ENCODE measurements at regions not wholly inside any gene's neighbourhood (a gene's known extent, or its start where the extent isn't known, plus 50 kb on each side); places are given as distances from the start of the nearest gene placed in this dataset.

DNA sequence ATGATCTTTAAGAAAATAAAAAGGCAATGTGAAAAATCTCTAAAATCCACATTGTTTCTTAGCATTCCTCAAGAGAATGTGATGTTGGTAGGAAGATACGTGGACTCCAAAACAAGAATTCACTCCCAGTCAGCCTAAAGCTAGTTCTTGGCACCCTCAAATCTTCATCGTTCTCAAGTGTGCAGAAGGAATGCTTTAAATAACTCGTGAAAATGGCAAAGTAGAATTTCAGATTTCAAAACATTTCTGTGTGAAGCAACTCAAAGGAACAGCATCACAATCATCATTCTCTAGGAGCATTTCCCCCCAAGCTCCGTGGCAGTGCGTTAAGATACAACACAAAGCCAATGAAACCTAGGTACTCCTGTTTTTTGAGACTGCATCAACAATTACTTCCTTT is 185.1 kb upstream of the DMAC1 start:
- no peaks in the 10 kb centered on the region for H3K36me3 ChIP-seq (ENCODE audit: control insufficient read depth in 4 of 4, insufficient read depth in 4 of 4, low read length in 4 of 4)
- no peak overlapping the region for H3K4me3 ChIP-seq
- ATAC-seq (ENCODE audit: insufficient read depth, low FRiP score) = no peak
- no peak overlapping the region for H3K9ac ChIP-seq (ENCODE audit: insufficient read depth in 1 of 2, low read length in 2 of 2)
- H3K9me3 ChIP-seq (ENCODE audit: control insufficient read depth in 4 of 4, insufficient read depth in 3 of 4, low read length in 3 of 4) = no peaks in the 10 kb centered on the region
- peaks cover 0 to 6% (median 0%) of the 10 kb centered on the region in 5 donors for H3K4me1 ChIP-seq (ENCODE audit: control insufficient read depth in 5 of 5, insufficient read depth in 5 of 5, low read length in 5 of 5)
- TF ChIP-seq, protein P1, sequence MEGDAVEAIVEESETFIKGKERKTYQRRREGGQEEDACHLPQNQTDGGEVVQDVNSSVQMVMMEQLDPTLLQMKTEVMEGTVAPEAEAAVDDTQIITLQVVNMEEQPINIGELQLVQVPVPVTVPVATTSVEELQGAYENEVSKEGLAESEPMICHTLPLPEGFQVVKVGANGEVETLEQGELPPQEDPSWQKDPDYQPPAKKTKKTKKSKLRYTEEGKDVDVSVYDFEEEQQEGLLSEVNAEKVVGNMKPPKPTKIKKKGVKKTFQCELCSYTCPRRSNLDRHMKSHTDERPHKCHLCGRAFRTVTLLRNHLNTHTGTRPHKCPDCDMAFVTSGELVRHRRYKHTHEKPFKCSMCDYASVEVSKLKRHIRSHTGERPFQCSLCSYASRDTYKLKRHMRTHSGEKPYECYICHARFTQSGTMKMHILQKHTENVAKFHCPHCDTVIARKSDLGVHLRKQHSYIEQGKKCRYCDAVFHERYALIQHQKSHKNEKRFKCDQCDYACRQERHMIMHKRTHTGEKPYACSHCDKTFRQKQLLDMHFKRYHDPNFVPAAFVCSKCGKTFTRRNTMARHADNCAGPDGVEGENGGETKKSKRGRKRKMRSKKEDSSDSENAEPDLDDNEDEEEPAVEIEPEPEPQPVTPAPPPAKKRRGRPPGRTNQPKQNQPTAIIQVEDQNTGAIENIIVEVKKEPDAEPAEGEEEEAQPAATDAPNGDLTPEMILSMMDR (IDR thresholded peaks at IDR 0.05; ENCODE audit: control extremely low read depth, extremely low read depth) = no peak
- WGBS, 2 donors = 59 to 62% methylated on average over 5 of the region's 5 CpGs
- DNase-seq = no peak
- H3K27ac ChIP-seq (ENCODE audit: low read depth in 1 of 2, low read length in 1 of 2) = no peak overlapping the region
- peaks cover 0 to 4% (median 0%) of the 10 kb centered on the region in 3 donors for H3K27me3 ChIP-seq (ENCODE audit: control insufficient read depth in 3 of 3, insufficient read depth in 3 of 3, low read length in 2 of 3)

DNA sequence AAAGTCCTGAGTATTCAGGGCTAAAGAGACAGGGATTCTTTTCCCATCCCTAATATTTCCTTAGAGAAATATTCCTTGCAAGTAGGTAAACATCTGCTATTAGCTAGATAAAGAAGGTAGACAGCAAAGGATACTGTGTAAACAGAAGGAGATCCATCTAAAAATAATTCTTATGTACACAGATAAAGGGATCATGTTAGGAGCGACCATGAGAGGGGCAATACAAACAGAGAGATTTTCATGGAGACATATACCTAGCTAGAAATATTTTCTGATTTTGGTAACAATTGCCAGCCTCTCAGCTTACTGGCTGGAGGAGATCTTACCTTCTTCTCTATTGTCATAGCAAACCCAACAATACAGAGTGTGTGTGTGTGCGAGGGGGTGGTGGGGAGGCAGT is 184.6 kb upstream of the DMAC1 start:
- no peak overlapping the region for H3K27ac ChIP-seq (ENCODE audit: low read depth in 1 of 2, low read length in 1 of 2)
- no peak overlapping the region for H3K9ac ChIP-seq (ENCODE audit: insufficient read depth in 1 of 2, low read length in 2 of 2)
- H3K27me3 ChIP-seq (ENCODE audit: control insufficient read depth in 3 of 3, insufficient read depth in 3 of 3, low read length in 2 of 3) = peaks cover 0 to 4% (median 0%) of the 10 kb centered on the region in 3 donors
- no peak overlapping the region for H3K4me3 ChIP-seq
- H3K4me1 ChIP-seq (ENCODE audit: control insufficient read depth in 5 of 5, insufficient read depth in 5 of 5, low read length in 5 of 5) = peaks cover 0 to 7% (median 0%) of the 10 kb centered on the region in 5 donors
- DNase-seq = no peak
- no peaks in the 10 kb centered on the region for H3K9me3 ChIP-seq (ENCODE audit: control insufficient read depth in 4 of 4, insufficient read depth in 3 of 4, low read length in 3 of 4)
- TF ChIP-seq, protein P1 (IDR thresholded peaks at IDR 0.05; ENCODE audit: control extremely low read depth, extremely low read depth) = no peak
- no peak for ATAC-seq (ENCODE audit: insufficient read depth, low FRiP score)
- 78 to 91% methylated on average over 2 of the region's 2 CpGs for whole genome bisulfite sequencing, 2 donors
- no peaks in the 10 kb centered on the region for H3K36me3 ChIP-seq (ENCODE audit: control insufficient read depth in 4 of 4, insufficient read depth in 4 of 4, low read length in 4 of 4)

- no peak overlapping the region for H3K27ac ChIP-seq (ENCODE audit: low read depth in 1 of 2, low read length in 1 of 2)
Measured at GRCh38 chr9:7983490-7983889, 183.9 kb upstream of the DMAC1 start.

More at GRCh38 chr9:7983490-7983889, 183.9 kb upstream of the DMAC1 start:
- H3K27me3 ChIP-seq (ENCODE audit: control insufficient read depth in 3 of 3, insufficient read depth in 3 of 3, low read length in 2 of 3) = peaks cover 0 to 4% (median 0%) of the 10 kb centered on the region in 3 donors
- whole genome bisulfite sequencing, 2 donors = 67 to 83% methylated on average over 5 of the region's 5 CpGs
- no peaks in the 10 kb centered on the region for H3K9me3 ChIP-seq (ENCODE audit: control insufficient read depth in 4 of 4, insufficient read depth in 3 of 4, low read length in 3 of 4)
- H3K4me3 ChIP-seq = no peak overlapping the region
- DNase-seq = no peak
- no peaks in the 10 kb centered on the region for H3K36me3 ChIP-seq (ENCODE audit: control insufficient read depth in 4 of 4, insufficient read depth in 4 of 4, low read length in 4 of 4)
- H3K4me1 ChIP-seq (ENCODE audit: control insufficient read depth in 5 of 5, insufficient read depth in 5 of 5, low read length in 5 of 5) = peaks cover 0 to 7% (median 0%) of the 10 kb centered on the region in 5 donors
- ATAC-seq (ENCODE audit: insufficient read depth, low FRiP score) = no peak
- TF ChIP-seq, protein P1 (IDR thresholded peaks at IDR 0.05; ENCODE audit: control extremely low read depth, extremely low read depth) = no peak
- no peak overlapping the region for H3K9ac ChIP-seq (ENCODE audit: insufficient read depth in 1 of 2, low read length in 2 of 2)

Measured in lung (tissue), 11 donors.